ENCODE measurements at regions not wholly inside any gene's neighbourhood (a gene's known extent, or its start where the extent isn't known, plus 50 kb on each side); places are given as distances from the start of the nearest gene placed in this dataset.

GRCh38 chr2:156982615-156983014 is 274.9 kb upstream of the GALNT5 start:
- TF ChIP-seq POLR2AphosphoS5 (IDR thresholded peaks at IDR 0.05; ENCODE audit: borderline replicate concordance, low read depth, low read length) = no peak
- no peak for TF ChIP-seq EZH2 (IDR thresholded peaks at IDR 0.05)
- TF ChIP-seq FOXP2 (optimal IDR thresholded peaks at IDR 0.05; ENCODE audit: control extremely low read depth, extremely low read length, insufficient read depth) = no peak

All from SK-N-MC (cell line).